Neural crest cell (in vitro differentiated cells): ENCODE measurements at regions not wholly inside any gene's neighbourhood (a gene's known extent, or its start where the extent isn't known, plus 50 kb on each side); places are given as distances from the start of the nearest gene placed in this dataset.
"Not testable (repeated sequence)": the region's sequence is repeated elsewhere in the genome, so short reads cannot be mapped to it uniquely, and the experiment has no call there.

ENCODE experiments used
- DNase-seq: peaks from one replicate; pipeline ENCODE4 v3.0.0; 2021; ENCODE audit warnings: low read depth, mixed read lengths, low spot score
- H3K27ac Mint-ChIP-seq: one replicate; pipeline ENCODE4 v1.8.0; 2021; ENCODE audit warnings: mild to moderate bottlenecking, mixed read lengths; ENCODE audit not compliant: unreplicated experiment
- H3K27me3 Mint-ChIP-seq: 2 replicates; pipeline ENCODE4 v1.8.0; 2021; ENCODE audit warnings: low read depth, mild to moderate bottlenecking, mixed read lengths
- H3K36me3 Mint-ChIP-seq: 2 replicates; pipeline ENCODE4 v1.8.0; 2021; ENCODE audit warnings: low read depth, mild to moderate bottlenecking, mixed read lengths
- H3K4me1 Mint-ChIP-seq: 2 replicates; pipeline ENCODE4 v1.8.0; 2021; ENCODE audit warnings: mixed read lengths
- H3K4me3 Mint-ChIP-seq: one replicate; pipeline ENCODE4 v1.8.0; 2021; ENCODE audit warnings: mild to moderate bottlenecking, mixed read lengths
- H3K9me3 Mint-ChIP-seq: 2 replicates; pipeline ENCODE4 v1.8.0; 2021; ENCODE audit warnings: mixed read lengths
- TF ChIP-seq, protein P1 (sequence below): fragments of 200-600 bp; sonication (generic); conservative IDR thresholded peaks from 2 replicates; pipeline ENCODE4 v1.5.0; 2021; ENCODE audit warnings: antibody characterized with exemption, mild to moderate bottlenecking

DNA sequence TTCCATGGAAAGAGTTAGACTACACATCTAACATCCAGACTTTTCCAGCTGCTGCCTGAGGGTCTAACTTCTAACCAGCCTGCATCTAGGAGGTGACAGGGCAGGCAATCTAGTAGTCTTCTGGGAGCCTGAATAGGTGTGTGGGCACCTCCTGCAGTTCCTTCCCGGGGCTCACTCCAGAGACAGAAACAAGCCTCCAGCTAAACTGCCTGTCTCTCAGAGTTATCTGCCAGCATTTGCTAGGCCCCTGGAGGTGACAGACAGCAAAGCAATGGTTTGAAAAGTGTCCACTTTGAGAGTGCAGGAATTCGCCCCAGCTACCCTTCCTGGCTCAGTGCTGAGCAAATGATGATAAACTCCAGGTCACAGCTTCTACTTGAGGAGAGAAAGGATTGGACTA is 240.5 kb upstream of the PRSS16 start:
- no peak overlapping the region for H3K27ac Mint-ChIP-seq
- no peak for DNase-seq

DNA sequence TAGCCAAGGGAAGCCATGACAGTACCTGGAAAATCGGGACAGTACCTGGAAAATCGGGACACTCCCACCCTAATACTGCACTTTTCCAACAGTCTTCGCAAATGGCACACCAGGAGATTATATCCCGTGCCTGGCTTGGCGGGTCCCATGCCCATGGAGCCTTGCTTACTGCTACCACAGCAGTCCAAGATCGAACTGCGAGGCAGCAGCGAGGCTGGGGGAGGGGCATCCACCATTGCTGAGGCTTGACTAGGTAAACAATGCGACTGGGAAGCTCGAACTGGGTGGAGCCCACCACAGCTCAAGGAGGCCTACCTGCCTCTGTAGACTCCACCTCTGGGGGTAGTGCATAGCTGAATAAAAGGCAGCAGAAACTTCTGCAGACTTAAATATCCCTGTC is 238.9 kb upstream of the PRSS16 start:
- not testable (repeated sequence) for DNase-seq, H3K4me3 Mint-ChIP-seq, H3K27me3 Mint-ChIP-seq, H3K4me1 Mint-ChIP-seq, H3K27ac Mint-ChIP-seq
- peaks cover 14% of the 10 kb centered on the region for H3K9me3 Mint-ChIP-seq
- H3K36me3 Mint-ChIP-seq, result peaks cover 26% of the 10 kb centered on the region

More for the DNA sequence above, 240.5 kb upstream of the PRSS16 start:
- Mint-ChIP-seq H3K4me3 (no peak overlapping the region), H3K4me1 (no peaks in the 10 kb centered on the region), H3K27me3 (no peaks in the 10 kb centered on the region), H3K36me3 (peaks cover 21% of the 10 kb centered on the region), H3K9me3 (peaks cover 9% of the 10 kb centered on the region)
- TF ChIP-seq, protein P1, sequence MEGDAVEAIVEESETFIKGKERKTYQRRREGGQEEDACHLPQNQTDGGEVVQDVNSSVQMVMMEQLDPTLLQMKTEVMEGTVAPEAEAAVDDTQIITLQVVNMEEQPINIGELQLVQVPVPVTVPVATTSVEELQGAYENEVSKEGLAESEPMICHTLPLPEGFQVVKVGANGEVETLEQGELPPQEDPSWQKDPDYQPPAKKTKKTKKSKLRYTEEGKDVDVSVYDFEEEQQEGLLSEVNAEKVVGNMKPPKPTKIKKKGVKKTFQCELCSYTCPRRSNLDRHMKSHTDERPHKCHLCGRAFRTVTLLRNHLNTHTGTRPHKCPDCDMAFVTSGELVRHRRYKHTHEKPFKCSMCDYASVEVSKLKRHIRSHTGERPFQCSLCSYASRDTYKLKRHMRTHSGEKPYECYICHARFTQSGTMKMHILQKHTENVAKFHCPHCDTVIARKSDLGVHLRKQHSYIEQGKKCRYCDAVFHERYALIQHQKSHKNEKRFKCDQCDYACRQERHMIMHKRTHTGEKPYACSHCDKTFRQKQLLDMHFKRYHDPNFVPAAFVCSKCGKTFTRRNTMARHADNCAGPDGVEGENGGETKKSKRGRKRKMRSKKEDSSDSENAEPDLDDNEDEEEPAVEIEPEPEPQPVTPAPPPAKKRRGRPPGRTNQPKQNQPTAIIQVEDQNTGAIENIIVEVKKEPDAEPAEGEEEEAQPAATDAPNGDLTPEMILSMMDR, result no peak

DNA sequence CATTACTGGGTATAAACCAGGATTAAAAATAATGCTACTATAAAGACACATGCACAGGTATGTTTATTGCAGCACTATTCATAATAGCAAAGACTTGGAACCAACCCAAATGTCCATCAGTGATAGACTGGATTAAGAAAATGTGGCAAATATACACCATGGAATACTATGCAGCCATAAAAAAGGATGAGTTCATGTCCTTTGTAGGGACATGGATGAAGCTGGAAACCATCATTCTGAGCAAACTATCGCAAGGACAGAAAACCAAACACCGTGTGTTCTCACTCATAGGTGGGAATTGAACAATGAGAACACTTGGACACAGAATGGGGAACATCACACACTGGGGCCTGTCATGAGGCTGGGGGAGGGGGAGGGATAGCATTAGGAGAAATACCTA is 233.4 kb upstream of the PRSS16 start:
- not testable (repeated sequence) for H3K27me3 Mint-ChIP-seq, DNase-seq, H3K4me3 Mint-ChIP-seq, H3K27ac Mint-ChIP-seq
- peaks cover 11% of the 10 kb centered on the region for H3K4me1 Mint-ChIP-seq
- H3K36me3 Mint-ChIP-seq, result peaks cover 57% of the 10 kb centered on the region
- peaks cover 21% of the 10 kb centered on the region for H3K9me3 Mint-ChIP-seq

DNA sequence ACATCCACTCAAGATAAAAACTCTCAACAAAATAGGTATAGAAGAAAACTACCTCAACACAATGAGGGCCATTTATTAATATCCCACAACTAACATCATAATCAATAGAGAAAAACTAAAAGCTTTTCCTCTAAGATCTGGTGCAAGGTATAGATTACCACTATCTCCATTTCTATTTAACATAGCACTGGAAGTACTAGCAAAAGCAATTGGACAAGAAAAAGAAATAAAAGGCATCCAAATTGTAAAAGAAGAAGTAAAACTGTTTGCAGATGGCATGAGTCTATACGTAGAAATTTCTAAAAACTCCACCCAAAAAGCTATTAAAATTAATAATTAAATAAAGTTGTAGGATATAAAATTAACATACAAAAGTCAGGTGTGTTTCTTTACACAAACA is 230.8 kb upstream of the PRSS16 start:
- Mint-ChIP-seq H3K27ac (no peak overlapping the region), H3K27me3 (peaks cover 9% of the 10 kb centered on the region), H3K4me1 (peaks cover 23% of the 10 kb centered on the region), H3K36me3 (peaks cover 41% of the 10 kb centered on the region), H3K4me3 (no peak overlapping the region), H3K9me3 (peaks cover 14% of the 10 kb centered on the region)
- DNase-seq, result no peak
- TF ChIP-seq, protein P1, result no peak

DNA sequence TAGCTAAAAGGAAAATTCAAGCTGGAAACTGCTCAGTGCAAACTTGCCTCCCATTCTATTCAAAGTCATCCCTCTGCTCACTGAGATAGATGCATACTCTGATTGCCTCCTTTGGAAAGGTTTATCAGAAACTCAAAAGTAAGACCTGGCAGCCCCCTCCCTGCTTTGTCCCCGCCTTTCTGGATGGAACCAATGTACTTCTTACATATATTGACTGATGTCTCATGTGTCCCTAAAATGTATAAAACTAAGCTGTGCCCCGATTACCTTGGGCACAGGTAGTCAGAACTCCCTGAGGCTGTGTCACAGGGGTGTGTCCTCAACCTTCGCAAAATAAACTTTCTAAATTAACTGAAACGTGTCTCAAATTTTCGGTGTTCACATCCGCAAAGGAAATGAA is 229.1 kb upstream of the PRSS16 start:
- DNase-seq, H3K27ac Mint-ChIP-seq, H3K9me3 Mint-ChIP-seq: not testable (repeated sequence)
- Mint-ChIP-seq H3K36me3 (peaks cover 36% of the 10 kb centered on the region), H3K4me3 (peak overlapping the region; percentile 93), H3K4me1 (peaks cover 23% of the 10 kb centered on the region), H3K27me3 (peaks cover 16% of the 10 kb centered on the region)

DNA sequence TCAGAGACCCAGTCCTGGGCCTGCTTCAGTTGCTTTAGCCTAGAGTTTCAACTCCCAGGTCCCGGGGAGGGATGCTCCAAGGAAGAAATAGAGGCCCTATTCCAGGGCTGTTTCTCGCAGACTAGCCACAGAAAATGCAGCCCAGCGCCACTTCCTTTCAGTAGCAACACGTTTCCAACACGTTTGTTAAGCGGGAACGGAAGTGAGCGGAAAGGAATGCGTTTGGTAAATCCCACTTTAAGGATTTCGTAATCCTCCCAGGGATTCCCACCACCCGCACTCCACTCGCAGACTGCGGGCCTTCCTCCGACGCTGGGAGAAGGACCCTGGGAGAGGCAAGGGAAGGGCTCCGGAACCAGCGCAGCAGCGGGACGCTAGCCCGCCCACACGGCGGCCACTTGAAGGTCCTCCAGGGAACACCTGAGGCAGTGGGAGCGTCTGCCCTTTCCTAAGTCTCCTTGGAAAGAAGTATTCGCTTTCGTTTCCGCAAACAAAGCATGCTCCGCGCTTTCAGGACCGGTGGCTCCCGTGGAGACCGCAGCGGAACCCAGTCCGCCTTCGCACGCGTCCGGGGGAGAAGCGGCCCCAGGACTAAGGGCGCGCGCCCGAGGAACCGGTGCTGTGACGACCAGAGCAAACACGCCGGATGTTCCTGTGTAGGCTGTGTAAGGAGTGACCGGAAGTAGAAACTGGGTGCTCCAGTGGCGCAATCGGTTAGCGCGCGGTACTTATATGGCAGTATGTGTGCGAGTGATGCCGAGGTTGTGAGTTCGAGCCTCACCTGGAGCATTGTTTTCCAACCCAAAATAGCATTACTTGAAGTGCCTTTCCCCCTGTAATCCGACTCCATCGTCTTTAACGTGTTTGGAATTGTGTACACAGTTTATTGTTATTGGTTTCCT is 227.6 kb upstream of the PRSS16 start:
- H3K9me3 Mint-ChIP-seq, result peaks cover 3% of the 10 kb centered on the region
- peak; percentile 72 for DNase-seq
- H3K27me3 Mint-ChIP-seq, result peaks cover 19% of the 10 kb centered on the region
- H3K36me3 Mint-ChIP-seq, result peaks cover 26% of the 10 kb centered on the region
- TF ChIP-seq, protein P1, result no peak
- peak overlapping the region; percentile 93 for H3K4me3 Mint-ChIP-seq
- H3K27ac Mint-ChIP-seq, result peak overlapping the region; percentile 57
- H3K4me1 Mint-ChIP-seq, result peaks cover 23% of the 10 kb centered on the region

DNA sequence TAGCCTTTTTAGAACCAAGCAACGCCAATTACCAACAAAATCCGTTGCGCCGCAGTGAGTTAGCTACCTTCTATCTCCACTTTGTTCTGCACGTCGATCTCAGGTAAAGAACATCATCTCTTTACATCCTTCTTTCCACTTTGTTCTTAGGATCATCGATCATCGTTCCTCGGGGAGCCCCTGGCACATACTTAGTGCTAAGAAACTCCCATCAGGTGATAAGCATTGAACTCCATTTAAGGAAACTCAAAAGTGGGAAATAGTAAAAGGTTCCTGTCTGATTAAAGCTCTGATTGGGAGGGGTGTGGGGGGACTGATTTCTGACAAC is 227.0 kb upstream of the PRSS16 start:
- Mint-ChIP-seq H3K36me3 (peaks cover 22% of the 10 kb centered on the region), H3K4me1 (peaks cover 23% of the 10 kb centered on the region), H3K27me3 (peaks cover 19% of the 10 kb centered on the region), H3K4me3 (peak overlapping the region; percentile 93), H3K9me3 (peaks cover 3% of the 10 kb centered on the region), H3K27ac (peak overlapping the region; percentile 57)
- TF ChIP-seq, protein P1, result no peak
- no peak for DNase-seq
